Loucy (cell line): ENCODE measurements at regions not wholly inside any gene's neighbourhood (a gene's known extent, or its start where the extent isn't known, plus 50 kb on each side); places are given as distances from the start of the nearest gene placed in this dataset.

ENCODE experiments used
- CTCF ChIP-seq: fragments of 200-600 bp; sonication (generic); conservative IDR thresholded peaks from 2 replicates; pipeline ENCODE4 v1.5.1; 2014; ENCODE audit warnings: mild to moderate bottlenecking, antibody characterized with exemption, low read length
- EZH2phosphoT487 ChIP-seq: fragments of 200-600 bp; IDR thresholded peaks from 2 replicates; pipeline ENCODE4 v1.6.1; 2018; ENCODE audit warnings: antibody characterized with exemption, mild to moderate bottlenecking, moderate library complexity, borderline replicate concordance

- no peak for TF ChIP-seq CTCF
- no peak for TF ChIP-seq EZH2phosphoT487
Observed at GRCh38 chr7:25544254-25544653, 316.0 kb upstream of the NPVF start.
